NT2/D1 (cell line): ENCODE measurements at regions not wholly inside any gene's neighbourhood (a gene's known extent, or its start where the extent isn't known, plus 50 kb on each side); places are given as distances from the start of the nearest gene placed in this dataset.

Experiments
- DNase-seq: peaks from one replicate; pipeline ENCODE4 v3.0.0-alpha.2; 2011; ENCODE audit warnings: low read depth, low spot score
- H3K27me3 ChIP-seq: 2 replicates; pipeline ENCODE4 v1.6.0; 2011; ENCODE audit warnings: mild to moderate bottlenecking; ENCODE audit not compliant: insufficient read length, insufficient read depth
- H3K36me3 ChIP-seq: 2 replicates; pipeline ENCODE4 v1.6.1; 2011; ENCODE audit warnings: mild to moderate bottlenecking, low read length, mixed read lengths; ENCODE audit not compliant: insufficient read depth, insufficient read length
- H3K4me1 ChIP-seq: 2 replicates; pipeline ENCODE4 v1.5.1; 2011; ENCODE audit not compliant: insufficient read depth, insufficient read length
- H3K4me3 ChIP-seq: 2 replicates; pipeline ENCODE4 v1.5.1; 2011; ENCODE audit warnings: low read depth; ENCODE audit not compliant: insufficient read length
- H3K9ac ChIP-seq: 2 replicates; pipeline ENCODE4 v1.6.0; 2011; ENCODE audit warnings: low read depth; ENCODE audit not compliant: insufficient read length
- H3K9me3 ChIP-seq: 2 replicates; pipeline ENCODE4 v1.5.1; 2011; ENCODE audit warnings: mild to moderate bottlenecking, low read length; ENCODE audit not compliant: insufficient read depth
- SUZ12 ChIP-seq: IDR thresholded peaks from 2 replicates; pipeline ENCODE4 v1.6.1; 2011; ENCODE audit not compliant: insufficient read length, insufficient read depth; ENCODE audit errors: extremely low read depth
- YY1 ChIP-seq: IDR thresholded peaks from 2 replicates; pipeline ENCODE4 v1.6.1; 2011; ENCODE audit not compliant: insufficient read length, insufficient read depth
- ZNF274 ChIP-seq: IDR thresholded peaks from 2 replicates; pipeline ENCODE4 v1.6.1; 2011; ENCODE audit warnings: mild to moderate bottlenecking, low read depth, low read length

GRCh38 chr22:48908547-48908946 lies 919.1 kb downstream of the BRD1 start:
- H3K36me3 ChIP-seq, result no peaks in the 10 kb centered on the region
- H3K9me3 ChIP-seq, result no peaks in the 10 kb centered on the region
- no peak overlapping the region for H3K4me3 ChIP-seq
- no peak for TF ChIP-seq YY1
- TF ChIP-seq SUZ12, result no peak
- no peak for TF ChIP-seq ZNF274
- DNase-seq, result no peak
- H3K4me1 ChIP-seq, result no peaks in the 10 kb centered on the region
- no peak overlapping the region for H3K9ac ChIP-seq
- no peaks in the 10 kb centered on the region for H3K27me3 ChIP-seq

- Histone ChIP-seq H3K36me3 (no peaks in the 10 kb centered on the region), H3K4me3 (no peak overlapping the region), H3K9ac (no peak overlapping the region), H3K4me1 (no peaks in the 10 kb centered on the region), H3K27me3 (no peaks in the 10 kb centered on the region), H3K9me3 (no peaks in the 10 kb centered on the region)
- DNase-seq, result no peak
- no peak for TF ChIP-seq ZNF274
- TF ChIP-seq SUZ12, result no peak
Observed at GRCh38 chr22:48907591-48907990, 920.1 kb downstream of the BRD1 start.

GRCh38 chr22:48906216-48906835 lies 921.3 kb downstream of the BRD1 start:
- Histone ChIP-seq H3K36me3 (no peaks in the 10 kb centered on the region), H3K9ac (no peak overlapping the region), H3K4me1 (no peaks in the 10 kb centered on the region), H3K4me3 (no peak overlapping the region), H3K9me3 (no peaks in the 10 kb centered on the region), H3K27me3 (no peaks in the 10 kb centered on the region)
- DNase-seq, result no peak
- TF ChIP-seq SUZ12, result no peak
- TF ChIP-seq YY1, result no peak
- TF ChIP-seq ZNF274, result no peak

GRCh38 chr22:48905206-48905975 lies 922.3 kb downstream of the BRD1 start:
- H3K27me3 ChIP-seq, result no peaks in the 10 kb centered on the region
- DNase-seq, result no peak
- TF ChIP-seq SUZ12 (no peak), ZNF274 (no peak), YY1 (no peak)

GRCh38 chr22:48902983-48903650 lies 924.6 kb downstream of the BRD1 start:
- no peak for DNase-seq
- Histone ChIP-seq H3K9me3 (no peaks in the 10 kb centered on the region), H3K9ac (no peak overlapping the region), H3K4me1 (no peaks in the 10 kb centered on the region), H3K4me3 (no peak overlapping the region), H3K36me3 (no peaks in the 10 kb centered on the region), H3K27me3 (no peaks in the 10 kb centered on the region)
- TF ChIP-seq YY1, result no peak
- TF ChIP-seq ZNF274, result no peak
- TF ChIP-seq SUZ12, result no peak

More at GRCh38 chr22:48905206-48905975, 922.3 kb downstream of the BRD1 start:
- H3K4me3 ChIP-seq, result no peak overlapping the region
- no peaks in the 10 kb centered on the region for H3K4me1 ChIP-seq
- no peak overlapping the region for H3K9ac ChIP-seq
- no peaks in the 10 kb centered on the region for H3K36me3 ChIP-seq
- no peaks in the 10 kb centered on the region for H3K9me3 ChIP-seq

- Histone ChIP-seq H3K4me3 (no peak overlapping the region), H3K9ac (no peak overlapping the region), H3K4me1 (no peaks in the 10 kb centered on the region), H3K9me3 (no peaks in the 10 kb centered on the region), H3K36me3 (no peaks in the 10 kb centered on the region), H3K27me3 (no peaks in the 10 kb centered on the region)
- TF ChIP-seq YY1, result no peak
- TF ChIP-seq ZNF274, result no peak
- no peak for TF ChIP-seq SUZ12
- DNase-seq, result no peak
Observed at GRCh38 chr22:48902001-48902869, 925.4 kb downstream of the BRD1 start.

GRCh38 chr22:48901324-48901723 lies 926.3 kb downstream of the BRD1 start:
- Histone ChIP-seq H3K4me1 (no peaks in the 10 kb centered on the region), H3K9ac (no peak overlapping the region), H3K27me3 (no peaks in the 10 kb centered on the region), H3K4me3 (no peak overlapping the region), H3K36me3 (no peaks in the 10 kb centered on the region), H3K9me3 (no peaks in the 10 kb centered on the region)
- no peak for DNase-seq
- no peak for TF ChIP-seq SUZ12
- TF ChIP-seq YY1, result no peak
- no peak for TF ChIP-seq ZNF274
